IMR-90 (cell line): ENCODE measurements at regions not wholly inside any gene's neighbourhood (a gene's known extent, or its start where the extent isn't known, plus 50 kb on each side); places are given as distances from the start of the nearest gene placed in this dataset.

ENCODE experiments used
- ATAC-seq: fragments of 200-7000 bp; cut with Tn5 transposase; 2 replicates; pipeline ENCODE4 v1.9.1; 2020; ENCODE audit warnings: low read depth, mild to moderate bottlenecking, moderate library complexity
- BruUV-seq: library from RNA; stranded (reverse); fragments of 400-500 nt; replicated peaks from 2 replicates; lab custom pipeline; 2021; lab: Mats Ljungman, UMichigan
- CTCF ChIA-PET: fragments of 300-600 bp; formaldehyde crosslinking; extraction: SDS; loops from one replicate; lab custom pipeline; 2021; ENCODE audit warnings: antibody characterized with exemption; lab: Yijun Ruan, JAX
- POLR2A ChIA-PET: fragments of 300-600 bp; sonication (Branson Sonifier 250); formaldehyde crosslinking; loops from one replicate; lab custom pipeline; 2022; ENCODE audit warnings: antibody characterized with exemption; ENCODE audit not compliant: unreplicated experiment; lab: Charles Lee
- DNase-seq: peaks from one replicate; pipeline ENCODE4 v3.0.0; 2013
- H2AFZ ChIP-seq: replicated peaks from 2 replicates; pipeline ENCODE3; 2013; ENCODE audit warnings: low read length, mild to moderate bottlenecking; ENCODE audit not compliant: poor library complexity
- H2AK5ac ChIP-seq: 2 replicates; pipeline ENCODE4 v1.6.1; 2013; ENCODE audit warnings: low read depth, low read length, inconsistent platforms
- H2AK9ac ChIP-seq: replicated peaks from 2 replicates; pipeline ENCODE3; 2013; ENCODE audit warnings: mild to moderate bottlenecking, low read depth, low read length, moderate library complexity; ENCODE audit not compliant: poor library complexity
- H2BK120ac ChIP-seq: 2 replicates; pipeline ENCODE4 v1.6.1; 2013; ENCODE audit warnings: low read depth, low read length, inconsistent platforms
- H2BK15ac ChIP-seq: 3 replicates; pipeline ENCODE4 v1.6.1; 2013; ENCODE audit warnings: low read depth, low read length, inconsistent platforms
- H2BK20ac ChIP-seq: 2 replicates; pipeline ENCODE4 v1.6.1; 2013; ENCODE audit warnings: low read depth, mild to moderate bottlenecking, inconsistent platforms, low read length, moderate library complexity
- H2BK5ac ChIP-seq: 2 replicates; pipeline ENCODE4 v1.6.1; 2013; ENCODE audit warnings: mild to moderate bottlenecking, low read depth, low read length, inconsistent platforms; ENCODE audit not compliant: poor library complexity, severe bottlenecking
- H3K14ac ChIP-seq: replicated peaks from 2 replicates; pipeline ENCODE4 v1.6.1; 2013; ENCODE audit warnings: low read depth, low read length, inconsistent platforms
- H3K18ac ChIP-seq: 2 replicates; pipeline ENCODE4 v1.6.1; 2013; ENCODE audit warnings: low read depth, low read length, control low read depth
- H3K23ac ChIP-seq: 2 replicates; pipeline ENCODE4 v1.6.1; 2013; ENCODE audit warnings: low read depth, low read length, inconsistent platforms
- H3K27ac ChIP-seq: 2 replicates; pipeline ENCODE4 v1.5.1; 2013; ENCODE audit warnings: mild to moderate bottlenecking, control low read depth, low read length; ENCODE audit not compliant: insufficient read depth
- H3K27me3 ChIP-seq: 2 replicates; pipeline ENCODE4 v1.6.1; 2013; ENCODE audit warnings: low read length; ENCODE audit not compliant: control insufficient read depth, insufficient read depth
- H3K36me3 ChIP-seq: 2 replicates; pipeline ENCODE4 v1.6.1; 2013; ENCODE audit warnings: low read length, mixed read lengths; ENCODE audit not compliant: control insufficient read depth, insufficient read depth
- H3K4ac ChIP-seq: 2 replicates; pipeline ENCODE4 v1.6.1; 2013; ENCODE audit warnings: low read depth, low read length, inconsistent platforms
- H3K4me1 ChIP-seq: 2 replicates; pipeline ENCODE4 v1.6.1; 2013; ENCODE audit warnings: low read length, mixed read lengths; ENCODE audit not compliant: control insufficient read depth, insufficient read depth
- H3K4me2 ChIP-seq: 2 replicates; pipeline ENCODE4 v1.6.1; 2013; ENCODE audit warnings: low read depth, mild to moderate bottlenecking, control low read depth, low read length, moderate library complexity
- H3K4me3 ChIP-seq: 2 replicates; pipeline ENCODE4 v1.5.1; 2013; ENCODE audit warnings: low read depth, mild to moderate bottlenecking, control low read depth, low read length, moderate library complexity; ENCODE audit not compliant: insufficient read depth
- H3K56ac ChIP-seq: 2 replicates; pipeline ENCODE4 v1.6.1; 2013; ENCODE audit warnings: low read length, inconsistent platforms; ENCODE audit not compliant: insufficient read depth; ENCODE audit errors: extremely low read depth
- H3K79me1 ChIP-seq, 2 experiments: 2 replicates each; pipeline ENCODE4 v1.6.1; 2013; ENCODE audit warnings: low read length in 2 of 2, inconsistent platforms in 1 of 2, low read depth in 1 of 2
- H3K9ac ChIP-seq: 2 replicates; pipeline ENCODE4 v1.6.1; 2013; ENCODE audit warnings: low read depth, low read length, control low read depth
- H3K9me1 ChIP-seq: 2 replicates; pipeline ENCODE4 v1.6.1; 2013; ENCODE audit warnings: low read length, inconsistent platforms; ENCODE audit not compliant: insufficient read depth
- H3K9me3 ChIP-seq: 2 replicates; pipeline ENCODE4 v1.6.1; 2013; ENCODE audit warnings: low read length; ENCODE audit not compliant: control insufficient read depth, insufficient read depth
- H4K20me1 ChIP-seq: 2 replicates; pipeline ENCODE4 v1.6.1; 2013; ENCODE audit warnings: low read length, inconsistent platforms; ENCODE audit not compliant: insufficient read depth
- H4K5ac ChIP-seq: 2 replicates; pipeline ENCODE4 v1.6.1; 2013; ENCODE audit warnings: mild to moderate bottlenecking, low read depth, low read length, control low read depth
- H4K8ac ChIP-seq, 2 experiments: 2 replicates each; pipeline ENCODE4 v1.6.1; 2013; ENCODE audit warnings: low read depth in 2 of 2, low read length in 2 of 2, control low read depth in 1 of 2, inconsistent platforms in 1 of 2
- H4K91ac ChIP-seq: 2 replicates; pipeline ENCODE4 v1.6.1; 2013; ENCODE audit warnings: low read depth, low read length, inconsistent platforms; ENCODE audit not compliant: insufficient read depth
- BHLHE40 ChIP-seq: fragments of 150-350 bp; IDR thresholded peaks from 2 replicates; pipeline ENCODE4 v1.6.1; 2016; ENCODE audit warnings: mild to moderate bottlenecking, low read depth, low read length
- ELK1 ChIP-seq: fragments of 150-350 bp; IDR thresholded peaks from 2 replicates; pipeline ENCODE4 v1.6.1; 2016; ENCODE audit warnings: low read depth, mild to moderate bottlenecking, low read length, moderate library complexity, borderline replicate concordance
- FOS ChIP-seq: fragments of 150-350 bp; IDR thresholded peaks from 2 replicates; pipeline ENCODE4 v1.6.1; 2016; ENCODE audit warnings: low read depth, low read length
- MAFK ChIP-seq: IDR thresholded peaks from 2 replicates; pipeline ENCODE4 v1.6.1; 2012; ENCODE audit warnings: low read depth, low read length, improper control_type of control experiment
- MAZ ChIP-seq: IDR thresholded peaks from 2 replicates; pipeline ENCODE4 v1.6.1; 2012; ENCODE audit warnings: low read depth, mild to moderate bottlenecking, low read length, improper control_type of control experiment, moderate library complexity, borderline replicate concordance
- MXI1 ChIP-seq: IDR thresholded peaks from 2 replicates; pipeline ENCODE4 v1.6.1; 2012; ENCODE audit warnings: low read depth, mild to moderate bottlenecking, low read length, moderate library complexity, borderline replicate concordance
- NFE2L2 ChIP-seq: fragments of 150-350 bp; IDR thresholded peaks from 2 replicates; pipeline ENCODE4 v1.6.1; 2016; ENCODE audit warnings: low read depth, mild to moderate bottlenecking, low read length
- POLR2A ChIP-seq: IDR thresholded peaks from 2 replicates; pipeline ENCODE4 v1.6.1; 2012; ENCODE audit warnings: mild to moderate bottlenecking, low read depth, low read length
- RAD21 ChIP-seq: IDR thresholded peaks from 2 replicates; pipeline ENCODE4 v1.6.1; 2012; ENCODE audit warnings: low read length, improper control_type of control experiment
- RCOR1 ChIP-seq: IDR thresholded peaks from 2 replicates; pipeline ENCODE4 v1.6.1; 2012; ENCODE audit warnings: mild to moderate bottlenecking, low read length, improper control_type of control experiment; ENCODE audit not compliant: insufficient replicate concordance
- RFX5 ChIP-seq: IDR thresholded peaks from 2 replicates; pipeline ENCODE4 v1.8.0; 2012; ENCODE audit warnings: low read depth, mild to moderate bottlenecking, low read length, moderate library complexity
- SMC3 ChIP-seq: fragments of 150-350 bp; IDR thresholded peaks from 2 replicates; pipeline ENCODE4 v1.6.1; 2016; ENCODE audit warnings: low read depth, mild to moderate bottlenecking, antibody characterized with exemption, low read length, moderate library complexity
- USF2 ChIP-seq: fragments of 150-350 bp; IDR thresholded peaks from 2 replicates; pipeline ENCODE4 v1.6.1; 2017; ENCODE audit warnings: mild to moderate bottlenecking, antibody characterized with exemption, low read length, low read depth
- WGBS, 2 experiments: methylation state at CpG; one replicate each; pipeline versions ENCODE4 v1.1.5 to v1.1.7; 2013; ENCODE audit warnings: missing lambda C conversion rate in 2 of 2; ENCODE audit not compliant: insufficient read length in 1 of 2; ENCODE audit errors: extremely low coverage in 2 of 2; 5-methylcytosine and 5-hydroxymethylcytosine counted together
- dilution Hi-C: fragments of 300-500 bp; cut with HindIII; formaldehyde crosslinking; loops from one replicate; pipeline ENCODE4 v1.14.3; 2018; ENCODE audit warnings: low sequenced_read_pairs; ENCODE audit not compliant: unreplicated experiment
- in situ Hi-C: fragments of 300-500 bp; cut with MboI; formaldehyde crosslinking; loops from 3 replicates; pipeline ENCODE4 v1.14.3; 2019; ENCODE audit warnings: low sequenced_read_pairs, inconsistent platforms, mixed read lengths
- intact Hi-C: fragments of 100-400 bp; cut with micrococcal nuclease; formaldehyde crosslinking; loops from 2 replicates; pipeline ENCODE4 v1.10.0; 2022
- TF ChIP-seq, protein P1 (sequence below): conservative IDR thresholded peaks from 2 replicates; pipeline ENCODE4 v1.5.1; 2012; ENCODE audit warnings: mild to moderate bottlenecking, low read depth, low read length, improper control_type of control experiment

GRCh38 chr2:122748552-122749011 lies 993.1 kb downstream of the TSN start:
- no peaks in the 10 kb centered on the region for H3K4me1 ChIP-seq
- H2BK120ac ChIP-seq = no peak overlapping the region
- H3K27ac ChIP-seq = no peak overlapping the region
- H3K56ac ChIP-seq = no peak overlapping the region
- no CpG with 5 or more reads among the region's 4 CpGs for WGBS, 2 experiments
- no peak overlapping the region for H2BK5ac ChIP-seq
- H3K9me3 ChIP-seq = no peaks in the 10 kb centered on the region
- H4K8ac ChIP-seq = no peak overlapping the region
- H3K18ac ChIP-seq = no peak overlapping the region
- no peaks in the 10 kb centered on the region for H3K27me3 ChIP-seq
- H4K91ac ChIP-seq = no peak overlapping the region
- in situ Hi-C loops = no loop called here
- H3K14ac ChIP-seq = no peak overlapping the region
- H4K20me1 ChIP-seq = no peaks in the 10 kb centered on the region
- H2AK9ac ChIP-seq = no peak overlapping the region
- dilution Hi-C loops = no loop called here
- no peak for ATAC-seq
- no peak overlapping the region for H2BK20ac ChIP-seq
- no peak overlapping the region for H3K4me2 ChIP-seq
- ChIA-PET CTCF (no interaction called here), POLR2A (no interaction called here)
- H2AFZ ChIP-seq = no peak overlapping the region
- no peak overlapping the region for H3K4ac ChIP-seq
- H3K36me3 ChIP-seq = no peaks in the 10 kb centered on the region
- no peak overlapping the region for H3K4me3 ChIP-seq
- no peak overlapping the region for H3K23ac ChIP-seq
- intact Hi-C loops = no loop called here
- H3K9me1 ChIP-seq = no peaks in the 10 kb centered on the region
- TF ChIP-seq POLR2A = no peak
- no peak for TF ChIP-seq FOS
- TF ChIP-seq MXI1 = no peak
- TF ChIP-seq MAZ = no peak
- no peak for TF ChIP-seq NFE2L2
- TF ChIP-seq ELK1 = no peak
- TF ChIP-seq SMC3 = no peak
- no peak for TF ChIP-seq MAFK
- no peak for TF ChIP-seq RAD21
- no peak for TF ChIP-seq RCOR1
- TF ChIP-seq BHLHE40 = no peak
- TF ChIP-seq RFX5 = no peak
- TF ChIP-seq, protein P1, sequence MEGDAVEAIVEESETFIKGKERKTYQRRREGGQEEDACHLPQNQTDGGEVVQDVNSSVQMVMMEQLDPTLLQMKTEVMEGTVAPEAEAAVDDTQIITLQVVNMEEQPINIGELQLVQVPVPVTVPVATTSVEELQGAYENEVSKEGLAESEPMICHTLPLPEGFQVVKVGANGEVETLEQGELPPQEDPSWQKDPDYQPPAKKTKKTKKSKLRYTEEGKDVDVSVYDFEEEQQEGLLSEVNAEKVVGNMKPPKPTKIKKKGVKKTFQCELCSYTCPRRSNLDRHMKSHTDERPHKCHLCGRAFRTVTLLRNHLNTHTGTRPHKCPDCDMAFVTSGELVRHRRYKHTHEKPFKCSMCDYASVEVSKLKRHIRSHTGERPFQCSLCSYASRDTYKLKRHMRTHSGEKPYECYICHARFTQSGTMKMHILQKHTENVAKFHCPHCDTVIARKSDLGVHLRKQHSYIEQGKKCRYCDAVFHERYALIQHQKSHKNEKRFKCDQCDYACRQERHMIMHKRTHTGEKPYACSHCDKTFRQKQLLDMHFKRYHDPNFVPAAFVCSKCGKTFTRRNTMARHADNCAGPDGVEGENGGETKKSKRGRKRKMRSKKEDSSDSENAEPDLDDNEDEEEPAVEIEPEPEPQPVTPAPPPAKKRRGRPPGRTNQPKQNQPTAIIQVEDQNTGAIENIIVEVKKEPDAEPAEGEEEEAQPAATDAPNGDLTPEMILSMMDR = no peak
- TF ChIP-seq USF2 = no peak
- no peak overlapping the region for H4K5ac ChIP-seq
- DNase-seq = no peak
- no peaks in the 10 kb centered on the region for H3K79me1 ChIP-seq
- no peak overlapping the region for H2AK5ac ChIP-seq
- no TSS peak for BruUV-seq
- no peak overlapping the region for H2BK15ac ChIP-seq
- H3K9ac ChIP-seq = no peak overlapping the region
